ENCODE measurements at regions not wholly inside any gene's neighbourhood (a gene's known extent, or its start where the extent isn't known, plus 50 kb on each side); places are given as distances from the start of the nearest gene placed in this dataset.

DNA sequence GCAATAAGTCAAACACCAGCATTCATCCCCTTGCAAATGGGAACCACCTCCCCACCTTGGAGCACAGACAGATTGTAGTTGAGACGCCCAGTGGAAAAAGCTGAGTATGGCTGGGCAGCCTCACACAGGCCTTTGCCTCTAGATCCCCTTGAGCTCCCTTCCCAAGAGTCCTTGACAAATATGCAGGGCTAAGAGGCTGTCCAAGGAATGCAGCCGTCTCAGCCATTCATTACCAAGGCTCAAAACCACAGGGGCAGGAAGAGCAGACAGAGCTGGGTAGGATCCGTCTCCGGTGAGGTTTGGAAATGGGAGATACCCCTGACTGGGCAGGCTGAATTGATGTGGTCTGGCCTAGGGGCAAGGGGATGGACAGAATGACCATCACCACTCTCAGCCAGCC lies 557.1 kb downstream of the TNS1 start:
- H3K4me1 ChIP-seq (ENCODE audit: insufficient read depth, low read length) = no peaks in the 10 kb centered on the region
- H3K9me3 ChIP-seq (ENCODE audit: control insufficient read depth, insufficient read depth, low read length) = no peaks in the 10 kb centered on the region
- H3K9ac ChIP-seq (ENCODE audit: low read depth, low read length) = no peak overlapping the region
- no peaks in the 10 kb centered on the region for H3K36me3 ChIP-seq (ENCODE audit: insufficient read depth, low read length)

DNA sequence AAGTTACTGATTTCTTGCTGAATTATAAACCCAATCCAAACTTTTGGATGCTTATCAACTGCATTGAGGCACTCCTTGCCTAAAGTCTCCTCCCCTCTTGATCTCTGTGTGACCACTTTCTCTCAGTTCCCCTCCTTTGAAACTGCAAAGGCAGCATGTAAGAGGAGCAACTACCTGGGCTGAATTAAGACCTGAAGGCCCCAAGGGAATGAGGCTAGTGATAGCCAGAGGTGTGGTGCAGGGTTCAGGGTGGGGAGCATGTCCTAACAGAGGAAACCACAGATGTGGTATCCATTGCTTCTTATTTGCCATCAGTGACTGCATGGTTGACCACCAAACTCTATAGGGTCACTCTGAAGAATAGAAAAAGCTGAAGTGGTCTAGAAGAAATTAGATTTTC lies 557.9 kb downstream of the TNS1 start:
- Histone ChIP-seq H3K9me3 (ENCODE audit: control insufficient read depth, insufficient read depth, low read length) (no peaks in the 10 kb centered on the region), H3K9ac (ENCODE audit: low read depth, low read length) (no peak overlapping the region), H3K36me3 (ENCODE audit: insufficient read depth, low read length) (no peaks in the 10 kb centered on the region), H3K4me1 (ENCODE audit: insufficient read depth, low read length) (no peaks in the 10 kb centered on the region)

DNA sequence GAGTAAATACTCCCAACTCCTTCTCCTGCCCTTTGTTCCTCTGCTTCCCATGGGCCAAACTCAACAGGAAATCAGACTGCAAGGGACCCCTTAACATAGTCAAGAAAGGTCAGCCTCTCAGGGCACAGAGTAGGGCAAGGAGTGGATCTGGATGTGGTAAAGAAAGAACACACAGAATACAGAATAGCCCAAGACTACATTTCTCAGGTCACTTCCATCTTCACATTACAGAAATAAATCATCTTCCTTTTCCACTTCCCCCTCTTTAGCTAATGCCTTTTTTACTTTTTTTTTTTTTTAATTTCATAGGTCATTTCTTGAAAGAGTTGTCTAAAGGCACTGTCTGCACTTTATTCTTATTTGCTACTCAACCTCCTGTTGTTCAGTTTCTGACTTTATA lies 558.3 kb downstream of the TNS1 start:
- Histone ChIP-seq H3K36me3 (ENCODE audit: insufficient read depth, low read length) (no peaks in the 10 kb centered on the region), H3K9me3 (ENCODE audit: control insufficient read depth, insufficient read depth, low read length) (no peaks in the 10 kb centered on the region), H3K9ac (ENCODE audit: low read depth, low read length) (no peak overlapping the region), H3K4me1 (ENCODE audit: insufficient read depth, low read length) (no peaks in the 10 kb centered on the region)

DNA sequence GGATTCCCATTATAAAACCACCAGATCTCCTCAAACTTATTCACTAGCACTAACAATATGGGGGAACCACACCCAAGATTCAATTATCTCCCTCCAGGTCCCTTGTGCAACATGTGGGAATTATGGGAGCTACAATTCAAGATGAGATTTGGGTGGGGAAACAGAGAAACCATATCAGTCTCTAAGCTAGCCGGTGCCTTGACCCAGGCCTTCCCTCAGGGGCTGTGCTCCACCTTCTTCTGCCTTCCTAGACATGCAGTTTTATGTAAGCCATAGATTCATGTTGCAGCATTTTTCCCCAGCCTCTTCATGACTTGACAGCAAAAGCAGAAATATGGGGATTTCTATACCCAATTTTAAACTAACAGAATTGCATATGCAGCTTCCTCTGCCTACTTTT lies 559.2 kb downstream of the TNS1 start:
- no peaks in the 10 kb centered on the region for H3K9me3 ChIP-seq (ENCODE audit: control insufficient read depth, insufficient read depth, low read length)
- no peaks in the 10 kb centered on the region for H3K36me3 ChIP-seq (ENCODE audit: insufficient read depth, low read length)
- no peaks in the 10 kb centered on the region for H3K4me1 ChIP-seq (ENCODE audit: insufficient read depth, low read length)
- H3K9ac ChIP-seq (ENCODE audit: low read depth, low read length) = no peak overlapping the region

DNA sequence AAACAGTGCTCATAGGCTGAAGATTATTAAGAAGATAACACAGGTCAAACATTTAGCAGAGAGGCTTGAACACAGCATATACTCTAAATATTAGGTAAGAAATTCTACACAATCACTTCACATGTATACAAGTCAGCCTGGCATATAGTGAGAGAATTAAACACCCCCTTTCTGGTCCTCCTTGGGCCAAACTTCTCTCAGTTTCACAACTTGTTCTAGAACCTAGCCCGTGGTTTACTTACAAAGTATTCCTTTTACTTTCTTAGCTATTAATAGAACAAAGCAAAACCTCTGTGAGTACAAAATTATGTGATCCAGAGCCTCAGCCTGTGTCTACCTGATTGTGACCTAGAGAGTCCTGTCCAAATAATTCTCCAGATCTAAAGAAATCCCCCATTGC lies 562.8 kb downstream of the TNS1 start:
- Histone ChIP-seq H3K9me3 (ENCODE audit: control insufficient read depth, insufficient read depth, low read length) (no peaks in the 10 kb centered on the region), H3K4me1 (ENCODE audit: insufficient read depth, low read length) (no peaks in the 10 kb centered on the region), H3K36me3 (ENCODE audit: insufficient read depth, low read length) (no peaks in the 10 kb centered on the region), H3K9ac (ENCODE audit: low read depth, low read length) (no peak overlapping the region)

DNA sequence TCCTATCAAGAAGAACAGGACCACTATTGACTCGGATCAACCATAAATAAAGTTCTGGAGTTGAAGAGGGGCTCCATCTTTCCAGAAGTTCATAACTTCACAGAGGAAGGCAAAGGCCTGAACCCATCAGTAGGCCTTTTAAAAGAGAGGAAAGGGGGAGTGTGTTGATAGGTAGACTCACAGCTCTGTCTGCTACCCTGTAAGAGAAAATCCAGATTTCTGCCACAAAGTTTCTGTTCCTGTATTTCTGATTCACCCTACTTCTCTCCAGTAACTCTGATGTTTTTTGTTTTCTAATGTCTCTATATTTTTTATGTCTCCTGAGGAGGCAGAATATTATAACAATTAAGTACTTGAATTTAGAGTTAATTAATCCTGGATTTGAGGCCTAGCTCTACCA lies 564.0 kb downstream of the TNS1 start:
- H3K9ac ChIP-seq (ENCODE audit: low read depth, low read length) = no peak overlapping the region

DNA sequence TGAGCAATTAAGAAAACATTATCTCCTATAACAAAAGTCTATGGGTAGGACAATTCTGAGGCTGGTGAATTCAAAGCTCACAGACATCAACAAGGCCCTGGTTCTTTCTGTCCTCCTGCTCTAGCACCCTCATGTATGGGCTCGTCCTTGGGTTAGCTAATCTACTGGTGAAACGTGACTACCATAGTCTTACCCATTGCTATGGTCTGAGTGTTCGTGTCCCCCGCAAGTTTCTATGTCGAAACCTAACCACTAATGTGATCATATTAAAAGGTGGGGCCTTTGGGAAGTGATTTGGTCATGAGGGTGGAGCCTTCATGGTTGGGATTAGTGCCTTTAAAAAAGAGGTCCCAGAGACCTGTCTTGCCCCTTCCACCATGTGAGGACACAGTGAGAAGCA lies 564.7 kb downstream of the TNS1 start:
- Histone ChIP-seq H3K9me3 (ENCODE audit: control insufficient read depth, insufficient read depth, low read length) (no peaks in the 10 kb centered on the region), H3K4me1 (ENCODE audit: insufficient read depth, low read length) (peaks cover 13% of the 10 kb centered on the region), H3K9ac (ENCODE audit: low read depth, low read length) (no peak overlapping the region), H3K36me3 (ENCODE audit: insufficient read depth, low read length) (no peaks in the 10 kb centered on the region)

More for the DNA sequence above, 564.0 kb downstream of the TNS1 start:
- Histone ChIP-seq H3K9me3 (ENCODE audit: control insufficient read depth, insufficient read depth, low read length) (no peaks in the 10 kb centered on the region), H3K4me1 (ENCODE audit: insufficient read depth, low read length) (peaks cover 7% of the 10 kb centered on the region), H3K36me3 (ENCODE audit: insufficient read depth, low read length) (no peaks in the 10 kb centered on the region)

- Histone ChIP-seq H3K36me3 (ENCODE audit: insufficient read depth, low read length) (no peaks in the 10 kb centered on the region), H3K9ac (ENCODE audit: low read depth, low read length) (no peak overlapping the region), H3K4me1 (ENCODE audit: insufficient read depth, low read length) (peaks cover 13% of the 10 kb centered on the region), H3K9me3 (ENCODE audit: control insufficient read depth, insufficient read depth, low read length) (no peaks in the 10 kb centered on the region)
Measured at GRCh38 chr2:217437290-217437870, 565.4 kb downstream of the TNS1 start.

GRCh38 chr2:217436386-217436785 lies 566.4 kb downstream of the TNS1 start:
- H3K9ac ChIP-seq (ENCODE audit: low read depth, low read length) = no peak overlapping the region
- H3K9me3 ChIP-seq (ENCODE audit: control insufficient read depth, insufficient read depth, low read length) = no peaks in the 10 kb centered on the region
- peaks cover 13% of the 10 kb centered on the region for H3K4me1 ChIP-seq (ENCODE audit: insufficient read depth, low read length)
- H3K36me3 ChIP-seq (ENCODE audit: insufficient read depth, low read length) = no peaks in the 10 kb centered on the region

GRCh38 chr2:217434180-217434975 lies 568.4 kb downstream of the TNS1 start:
- no peak overlapping the region for H3K9ac ChIP-seq (ENCODE audit: low read depth, low read length)
- H3K9me3 ChIP-seq (ENCODE audit: control insufficient read depth, insufficient read depth, low read length) = no peaks in the 10 kb centered on the region
- H3K36me3 ChIP-seq (ENCODE audit: insufficient read depth, low read length) = no peaks in the 10 kb centered on the region
- H3K4me1 ChIP-seq (ENCODE audit: insufficient read depth, low read length) = peaks cover 13% of the 10 kb centered on the region

DNA sequence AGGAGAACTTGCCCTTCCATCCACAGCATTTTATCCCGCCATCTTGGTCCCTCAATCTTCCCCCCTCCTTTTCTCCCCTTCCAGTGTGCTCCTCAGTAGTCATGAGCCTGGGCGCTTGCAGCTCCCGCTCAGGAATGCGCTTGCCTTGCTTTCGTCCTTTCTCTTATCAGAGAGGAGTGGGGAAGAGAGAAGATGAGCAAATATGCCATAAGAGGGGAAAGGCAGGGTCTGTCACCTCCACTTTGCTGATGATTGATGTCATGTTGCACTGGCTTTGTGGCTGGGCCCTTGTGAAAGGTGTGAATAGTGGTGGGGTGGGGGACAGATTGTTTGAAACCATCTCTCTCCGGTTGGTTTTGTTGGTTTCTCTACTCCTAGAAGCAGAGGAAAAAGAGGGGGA lies 569.3 kb downstream of the TNS1 start:
- H3K36me3 ChIP-seq (ENCODE audit: insufficient read depth, low read length) = no peaks in the 10 kb centered on the region
- H3K9me3 ChIP-seq (ENCODE audit: control insufficient read depth, insufficient read depth, low read length) = no peaks in the 10 kb centered on the region
- peaks cover 13% of the 10 kb centered on the region for H3K4me1 ChIP-seq (ENCODE audit: insufficient read depth, low read length)
- no peak overlapping the region for H3K9ac ChIP-seq (ENCODE audit: low read depth, low read length)

DNA sequence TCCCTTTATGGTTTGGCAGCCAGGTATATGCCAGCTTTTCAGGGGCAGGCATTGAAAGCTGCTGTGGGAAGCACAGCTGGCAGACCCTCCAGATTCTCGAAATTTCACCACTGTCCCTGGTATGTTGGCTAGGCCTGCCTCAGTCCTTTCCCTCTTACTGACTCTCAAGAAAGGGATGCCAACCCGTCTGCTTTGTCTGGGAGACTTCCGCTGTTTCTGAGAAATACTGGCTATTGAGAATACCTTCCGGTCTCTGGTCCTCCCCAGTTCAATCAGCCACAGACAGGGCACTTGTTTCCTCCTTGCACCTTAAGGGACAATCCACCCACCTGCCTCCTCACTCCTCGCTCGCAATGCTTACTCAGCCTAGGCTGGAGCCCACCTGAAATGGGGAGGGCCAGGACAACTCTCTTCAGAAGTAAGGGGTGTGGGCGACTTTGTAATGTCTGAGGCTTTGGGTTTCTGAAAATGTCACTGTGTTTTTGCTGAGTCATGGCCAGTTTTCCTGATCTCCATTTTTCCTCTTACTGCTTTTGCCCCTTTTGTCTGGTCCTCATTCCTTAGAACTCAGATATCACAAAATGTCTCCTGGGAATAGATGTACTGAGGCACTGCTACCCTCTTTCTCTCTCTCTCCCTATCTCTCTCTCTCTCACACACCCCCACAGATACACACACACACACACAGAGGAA lies 571.1 kb downstream of the TNS1 start:
- peaks cover 13% of the 10 kb centered on the region for H3K4me1 ChIP-seq (ENCODE audit: insufficient read depth, low read length)
- no peak overlapping the region for H3K9ac ChIP-seq (ENCODE audit: low read depth, low read length)

GRCh38 chr2:217430916-217431576 lies 571.2 kb upstream of the TNP1 start:
- no peaks in the 10 kb centered on the region for H3K36me3 ChIP-seq (ENCODE audit: insufficient read depth, low read length)
- no peak overlapping the region for H3K9ac ChIP-seq (ENCODE audit: low read depth, low read length)
- H3K9me3 ChIP-seq (ENCODE audit: control insufficient read depth, insufficient read depth, low read length) = no peaks in the 10 kb centered on the region
- peaks cover 13% of the 10 kb centered on the region for H3K4me1 ChIP-seq (ENCODE audit: insufficient read depth, low read length)

More for the DNA sequence above, 571.1 kb downstream of the TNS1 start:
- H3K36me3 ChIP-seq (ENCODE audit: insufficient read depth, low read length) = no peaks in the 10 kb centered on the region
- H3K9me3 ChIP-seq (ENCODE audit: control insufficient read depth, insufficient read depth, low read length) = no peaks in the 10 kb centered on the region

DNA sequence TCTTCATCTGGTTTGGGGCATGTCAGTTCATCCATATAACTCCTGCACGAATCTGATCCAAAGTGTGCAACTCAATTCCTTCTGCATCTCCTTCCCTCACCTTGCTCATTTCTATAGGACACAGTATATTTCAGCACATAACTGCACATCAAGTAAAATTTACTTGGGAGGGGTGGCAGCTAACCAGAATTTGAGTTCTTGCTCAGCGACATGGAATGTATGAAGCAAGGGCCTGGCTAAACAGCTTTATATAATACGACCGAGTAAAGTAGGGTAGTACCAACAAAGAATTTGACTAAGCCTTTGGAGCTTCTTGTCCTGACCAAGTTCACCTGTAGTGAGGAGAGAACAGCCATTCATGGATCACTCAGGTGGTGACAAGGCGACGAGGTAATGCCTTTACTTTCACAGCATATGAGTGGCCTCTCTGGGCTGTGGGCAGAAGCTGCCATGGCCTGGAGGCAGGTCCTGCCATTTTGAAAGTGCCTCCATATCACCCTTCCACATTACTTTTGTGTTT lies 570.2 kb upstream of the TNP1 start:
- Histone ChIP-seq H3K9ac (ENCODE audit: low read depth, low read length) (no peak overlapping the region), H3K9me3 (ENCODE audit: control insufficient read depth, insufficient read depth, low read length) (no peaks in the 10 kb centered on the region), H3K36me3 (ENCODE audit: insufficient read depth, low read length) (no peaks in the 10 kb centered on the region), H3K4me1 (ENCODE audit: insufficient read depth, low read length) (peaks cover 13% of the 10 kb centered on the region)
